GM23338 (cell line): ENCODE measurements at regions not wholly inside any gene's neighbourhood (a gene's known extent, or its start where the extent isn't known, plus 50 kb on each side); places are given as distances from the start of the nearest gene placed in this dataset.

ENCODE experiments used
- ATAC-seq: fragments of 200-7000 bp; cut with Tn5 transposase; 3 replicates; pipeline ENCODE4 v1.9.1; 2020
- DNase-seq: peaks from one replicate; pipeline ENCODE4 v3.0.0-alpha.2; 2015; ENCODE audit warnings: low spot score
- H2AFZ ChIP-seq: fragments of 200-600 bp; sonication (generic); 2 replicates; pipeline ENCODE4 v1.8.0; 2016; ENCODE audit warnings: antibody characterized with exemption, mild to moderate bottlenecking, moderate library complexity
- H3F3A ChIP-seq: fragments of 200-600 bp; sonication (generic); replicated peaks from 2 replicates; pipeline ENCODE4 v1.8.0; 2017; ENCODE audit warnings: antibody characterized with exemption, mixed run types, low read depth
- H3K27ac ChIP-seq: fragments of 200-600 bp; sonication (generic); 2 replicates; pipeline ENCODE4 v1.6.1; 2016; ENCODE audit warnings: low read depth
- H3K27me3 ChIP-seq: fragments of 200-600 bp; sonication (generic); 2 replicates; pipeline ENCODE4 v1.8.0; 2016; ENCODE audit warnings: mild to moderate bottlenecking, mixed run types, moderate library complexity; ENCODE audit not compliant: insufficient read depth
- H3K36me3 ChIP-seq: fragments of 200-600 bp; sonication (generic); 2 replicates; pipeline ENCODE4 v1.8.0; 2016; ENCODE audit warnings: mild to moderate bottlenecking; ENCODE audit not compliant: insufficient read depth
- H3K4me1 ChIP-seq: fragments of 200-600 bp; sonication (generic); 2 replicates; pipeline ENCODE4 v1.8.0; 2016; ENCODE audit warnings: mild to moderate bottlenecking, moderate library complexity; ENCODE audit not compliant: insufficient read depth
- H3K4me2 ChIP-seq: fragments of 200-600 bp; sonication (generic); 2 replicates; pipeline ENCODE4 v1.7.1; 2017; ENCODE audit warnings: mixed run types
- H3K4me3 ChIP-seq: fragments of 200-600 bp; sonication (generic); 2 replicates; pipeline ENCODE4 v1.6.1; 2016; ENCODE audit warnings: mixed run types
- H3K79me2 ChIP-seq: fragments of 200-600 bp; sonication (generic); replicated peaks from 2 replicates; pipeline ENCODE4 v1.8.0; 2017; ENCODE audit warnings: mild to moderate bottlenecking; ENCODE audit not compliant: insufficient read depth
- H3K9me2 ChIP-seq: fragments of 200-600 bp; sonication (generic); 2 replicates; pipeline ENCODE4 v1.8.0; 2017; ENCODE audit not compliant: insufficient read depth
- H4K20me1 ChIP-seq: fragments of 200-600 bp; sonication (generic); replicated peaks from 2 replicates; pipeline ENCODE4 v1.8.0; 2017; ENCODE audit warnings: mild to moderate bottlenecking; ENCODE audit not compliant: insufficient read depth
- H3K27ac Mint-ChIP-seq: 2 replicates; pipeline ENCODE4 v1.8.0; 2020; ENCODE audit warnings: inconsistent platforms, mild to moderate bottlenecking, moderate library complexity, mixed read lengths
- H3K27me3 Mint-ChIP-seq: 3 replicates; pipeline ENCODE4 v1.8.0; 2022; ENCODE audit warnings: low read depth, mild to moderate bottlenecking, moderate library complexity, mixed read lengths, inconsistent platforms; ENCODE audit not compliant: insufficient read depth, poor library complexity
- H3K36me3 Mint-ChIP-seq: 3 replicates; pipeline ENCODE4 v1.8.0; 2021; ENCODE audit warnings: low read depth, mild to moderate bottlenecking, inconsistent platforms, moderate library complexity, mixed read lengths
- H3K4me1 Mint-ChIP-seq: 3 replicates; pipeline ENCODE4 v1.8.0; 2020; ENCODE audit warnings: mild to moderate bottlenecking, inconsistent platforms, mixed read lengths
- H3K4me3 Mint-ChIP-seq: 3 replicates; pipeline ENCODE4 v1.8.0; 2021; ENCODE audit warnings: moderate library complexity, mild to moderate bottlenecking, inconsistent platforms, mixed read lengths
- H3K9me3 Mint-ChIP-seq: 3 replicates; pipeline ENCODE4 v1.8.0; 2020; ENCODE audit warnings: moderate library complexity, mild to moderate bottlenecking, inconsistent platforms, mixed read lengths
- CREB1 ChIP-seq: fragments of 250-450 bp; sonication (Bioruptor Pico); IDR thresholded peaks from 2 replicates; pipeline ENCODE4 v1.5.0; 2020; ENCODE audit warnings: low read depth, mild to moderate bottlenecking, moderate library complexity
- EZH2 ChIP-seq: fragments of 200-600 bp; sonication (generic); IDR thresholded peaks from one replicate; pipeline ENCODE4 v1.8.0; 2017; ENCODE audit warnings: antibody characterized with exemption, mild to moderate bottlenecking, low read depth; ENCODE audit not compliant: unreplicated experiment
- EZH2phosphoT487 ChIP-seq: fragments of 200-600 bp; sonication (generic); IDR thresholded peaks from one replicate; pipeline ENCODE4 v1.8.1; 2018; ENCODE audit warnings: antibody characterized with exemption; ENCODE audit not compliant: unreplicated experiment
- NANOG ChIP-seq: IDR thresholded peaks from 2 replicates; pipeline ENCODE4 v1.6.1; 2016; ENCODE audit warnings: antibody characterized with exemption, borderline replicate concordance
- POLR2AphosphoS5 ChIP-seq: IDR thresholded peaks from 2 replicates; pipeline ENCODE4 v1.6.1; 2016; ENCODE audit warnings: antibody characterized with exemption, low read depth
- STAT1 ChIP-seq: IDR thresholded peaks from one replicate; pipeline ENCODE4 v1.6.1; 2016; ENCODE audit warnings: antibody characterized with exemption; ENCODE audit not compliant: unreplicated experiment
- TF ChIP-seq, protein P1 (sequence below), 2 experiments: fragments of 200-600 bp in 1 of 2; sonication (generic) in 1 of 2; conservative IDR thresholded peaks; 2 replicates each; pipeline versions ENCODE4 v1.5.1 to v1.6.1; 2016 to 2017; ENCODE audit warnings: antibody characterized with exemption in 2 of 2, low read depth in 2 of 2, mild to moderate bottlenecking in 2 of 2, moderate library complexity in 1 of 2
- TF ChIP-seq, protein P2 (sequence below): IDR thresholded peaks from 2 replicates; pipeline ENCODE4 v1.6.1; 2016; ENCODE audit warnings: antibody characterized with exemption
- TF ChIP-seq, protein P3 (sequence below): IDR thresholded peaks from one replicate; pipeline ENCODE4 v1.6.1; 2018; ENCODE audit warnings: antibody characterized with exemption; ENCODE audit not compliant: unreplicated experiment

- Histone ChIP-seq H2AFZ (no peak overlapping the region), H3K4me1 (peaks cover 13% of the 10 kb centered on the region), H3F3A (no peaks in the 10 kb centered on the region), H3K36me3 (no peaks in the 10 kb centered on the region), H3K27me3 (no peaks in the 10 kb centered on the region), H3K9me2 (peaks cover 4% of the 10 kb centered on the region; the same call in 1 of the 2 replicates), H3K27ac (no peak overlapping the region), H3K79me2 (no peaks in the 10 kb centered on the region), H4K20me1 (no peaks in the 10 kb centered on the region), H3K4me3 (no peak overlapping the region), H3K4me2 (no peak overlapping the region)
- H3K27me3 Mint-ChIP-seq = no peaks in the 10 kb centered on the region
- no peak for TF ChIP-seq EZH2
- TF ChIP-seq POLR2AphosphoS5 = no peak
- TF ChIP-seq EZH2phosphoT487 = no peak
- no peak for TF ChIP-seq NANOG
- TF ChIP-seq, protein P1, sequence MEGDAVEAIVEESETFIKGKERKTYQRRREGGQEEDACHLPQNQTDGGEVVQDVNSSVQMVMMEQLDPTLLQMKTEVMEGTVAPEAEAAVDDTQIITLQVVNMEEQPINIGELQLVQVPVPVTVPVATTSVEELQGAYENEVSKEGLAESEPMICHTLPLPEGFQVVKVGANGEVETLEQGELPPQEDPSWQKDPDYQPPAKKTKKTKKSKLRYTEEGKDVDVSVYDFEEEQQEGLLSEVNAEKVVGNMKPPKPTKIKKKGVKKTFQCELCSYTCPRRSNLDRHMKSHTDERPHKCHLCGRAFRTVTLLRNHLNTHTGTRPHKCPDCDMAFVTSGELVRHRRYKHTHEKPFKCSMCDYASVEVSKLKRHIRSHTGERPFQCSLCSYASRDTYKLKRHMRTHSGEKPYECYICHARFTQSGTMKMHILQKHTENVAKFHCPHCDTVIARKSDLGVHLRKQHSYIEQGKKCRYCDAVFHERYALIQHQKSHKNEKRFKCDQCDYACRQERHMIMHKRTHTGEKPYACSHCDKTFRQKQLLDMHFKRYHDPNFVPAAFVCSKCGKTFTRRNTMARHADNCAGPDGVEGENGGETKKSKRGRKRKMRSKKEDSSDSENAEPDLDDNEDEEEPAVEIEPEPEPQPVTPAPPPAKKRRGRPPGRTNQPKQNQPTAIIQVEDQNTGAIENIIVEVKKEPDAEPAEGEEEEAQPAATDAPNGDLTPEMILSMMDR (conservative IDR thresholded peaks at IDR 0.05; ENCODE audit: low read depth in 2 of 2) = no peak
- TF ChIP-seq STAT1 = no peak
- TF ChIP-seq, protein P2, sequence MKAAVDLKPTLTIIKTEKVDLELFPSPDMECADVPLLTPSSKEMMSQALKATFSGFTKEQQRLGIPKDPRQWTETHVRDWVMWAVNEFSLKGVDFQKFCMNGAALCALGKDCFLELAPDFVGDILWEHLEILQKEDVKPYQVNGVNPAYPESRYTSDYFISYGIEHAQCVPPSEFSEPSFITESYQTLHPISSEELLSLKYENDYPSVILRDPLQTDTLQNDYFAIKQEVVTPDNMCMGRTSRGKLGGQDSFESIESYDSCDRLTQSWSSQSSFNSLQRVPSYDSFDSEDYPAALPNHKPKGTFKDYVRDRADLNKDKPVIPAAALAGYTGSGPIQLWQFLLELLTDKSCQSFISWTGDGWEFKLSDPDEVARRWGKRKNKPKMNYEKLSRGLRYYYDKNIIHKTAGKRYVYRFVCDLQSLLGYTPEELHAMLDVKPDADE = no peak
- TF ChIP-seq CREB1 (CRISPR knock-in tag) = no peak
- TF ChIP-seq, protein P3, sequence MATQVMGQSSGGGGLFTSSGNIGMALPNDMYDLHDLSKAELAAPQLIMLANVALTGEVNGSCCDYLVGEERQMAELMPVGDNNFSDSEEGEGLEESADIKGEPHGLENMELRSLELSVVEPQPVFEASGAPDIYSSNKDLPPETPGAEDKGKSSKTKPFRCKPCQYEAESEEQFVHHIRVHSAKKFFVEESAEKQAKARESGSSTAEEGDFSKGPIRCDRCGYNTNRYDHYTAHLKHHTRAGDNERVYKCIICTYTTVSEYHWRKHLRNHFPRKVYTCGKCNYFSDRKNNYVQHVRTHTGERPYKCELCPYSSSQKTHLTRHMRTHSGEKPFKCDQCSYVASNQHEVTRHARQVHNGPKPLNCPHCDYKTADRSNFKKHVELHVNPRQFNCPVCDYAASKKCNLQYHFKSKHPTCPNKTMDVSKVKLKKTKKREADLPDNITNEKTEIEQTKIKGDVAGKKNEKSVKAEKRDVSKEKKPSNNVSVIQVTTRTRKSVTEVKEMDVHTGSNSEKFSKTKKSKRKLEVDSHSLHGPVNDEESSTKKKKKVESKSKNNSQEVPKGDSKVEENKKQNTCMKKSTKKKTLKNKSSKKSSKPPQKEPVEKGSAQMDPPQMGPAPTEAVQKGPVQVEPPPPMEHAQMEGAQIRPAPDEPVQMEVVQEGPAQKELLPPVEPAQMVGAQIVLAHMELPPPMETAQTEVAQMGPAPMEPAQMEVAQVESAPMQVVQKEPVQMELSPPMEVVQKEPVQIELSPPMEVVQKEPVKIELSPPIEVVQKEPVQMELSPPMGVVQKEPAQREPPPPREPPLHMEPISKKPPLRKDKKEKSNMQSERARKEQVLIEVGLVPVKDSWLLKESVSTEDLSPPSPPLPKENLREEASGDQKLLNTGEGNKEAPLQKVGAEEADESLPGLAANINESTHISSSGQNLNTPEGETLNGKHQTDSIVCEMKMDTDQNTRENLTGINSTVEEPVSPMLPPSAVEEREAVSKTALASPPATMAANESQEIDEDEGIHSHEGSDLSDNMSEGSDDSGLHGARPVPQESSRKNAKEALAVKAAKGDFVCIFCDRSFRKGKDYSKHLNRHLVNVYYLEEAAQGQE = no peak
- H3K27ac Mint-ChIP-seq = no peak overlapping the region
- no peak for DNase-seq
- peaks cover 10% of the 10 kb centered on the region for H3K4me1 Mint-ChIP-seq
- no peak for ATAC-seq
- no peak overlapping the region for H3K4me3 Mint-ChIP-seq
- no peaks in the 10 kb centered on the region for H3K9me3 Mint-ChIP-seq
- H3K36me3 Mint-ChIP-seq = no peaks in the 10 kb centered on the region
Measured at GRCh38 chr6:97841763-97842162, 558.7 kb upstream of the MMS22L start.

DNA sequence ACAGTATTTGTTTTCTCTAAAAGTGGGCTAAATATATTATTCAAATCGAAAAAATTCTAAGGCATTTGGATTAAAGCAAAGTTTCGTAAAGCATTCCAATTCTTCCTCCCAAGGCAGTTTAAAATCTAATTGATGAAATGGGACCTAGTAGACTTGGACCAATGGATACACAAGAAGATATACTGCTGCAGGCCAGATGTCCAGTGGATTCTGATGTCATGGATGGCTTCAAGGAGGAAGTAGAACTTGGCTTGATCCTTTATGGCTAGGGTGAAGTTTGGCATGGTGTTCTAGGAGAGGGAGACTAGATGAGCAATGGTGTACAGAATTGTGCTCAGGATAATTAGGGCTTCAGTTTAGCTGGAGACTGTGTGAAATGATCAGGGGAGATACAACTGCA, 559.5 kb upstream of the MMS22L start:
- Histone ChIP-seq H3K27me3 (no peaks in the 10 kb centered on the region), H3K4me1 (peaks cover 6% of the 10 kb centered on the region), H3K4me2 (no peak overlapping the region), H3K79me2 (no peaks in the 10 kb centered on the region), H3K4me3 (no peak overlapping the region), H3K27ac (no peak overlapping the region), H4K20me1 (no peaks in the 10 kb centered on the region), H3K36me3 (no peaks in the 10 kb centered on the region), H2AFZ (no peak overlapping the region), H3K9me2 (peaks cover 4% of the 10 kb centered on the region; the same call in 1 of the 2 replicates), H3F3A (no peaks in the 10 kb centered on the region)
- ATAC-seq (no peak), DNase-seq (no peak)
- Mint-ChIP-seq H3K36me3 (no peaks in the 10 kb centered on the region), H3K4me3 (no peak overlapping the region), H3K9me3 (no peaks in the 10 kb centered on the region), H3K4me1 (peaks cover 5% of the 10 kb centered on the region), H3K27me3 (no peaks in the 10 kb centered on the region), H3K27ac (no peak overlapping the region)
- TF ChIP-seq, protein P3 = no peak
- TF ChIP-seq STAT1 = no peak
